ENCODE measurements at regions not wholly inside any gene's neighbourhood (a gene's known extent, or its start where the extent isn't known, plus 50 kb on each side); places are given as distances from the start of the nearest gene placed in this dataset.

DNA sequence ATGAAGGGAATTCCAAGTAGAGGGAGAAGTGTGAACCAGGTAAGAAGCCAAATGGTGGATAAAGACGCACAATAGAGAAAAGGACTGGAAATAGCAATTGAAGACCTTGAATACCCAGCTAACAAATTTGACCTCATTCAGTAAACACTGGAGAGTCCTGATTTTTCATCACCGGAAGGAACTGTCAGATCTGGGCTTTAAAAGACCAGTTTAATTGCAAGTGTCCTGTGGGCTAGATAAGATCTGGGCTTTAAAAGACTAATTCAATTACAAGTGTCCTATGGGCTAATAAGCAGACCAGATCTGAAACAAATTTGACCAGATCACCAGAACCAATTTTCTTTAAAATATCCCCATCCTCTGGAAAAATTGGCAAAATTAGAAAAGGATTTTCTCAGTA, 380.0 kb downstream of the ACTL7B start:
- TF ChIP-seq, protein P1, sequence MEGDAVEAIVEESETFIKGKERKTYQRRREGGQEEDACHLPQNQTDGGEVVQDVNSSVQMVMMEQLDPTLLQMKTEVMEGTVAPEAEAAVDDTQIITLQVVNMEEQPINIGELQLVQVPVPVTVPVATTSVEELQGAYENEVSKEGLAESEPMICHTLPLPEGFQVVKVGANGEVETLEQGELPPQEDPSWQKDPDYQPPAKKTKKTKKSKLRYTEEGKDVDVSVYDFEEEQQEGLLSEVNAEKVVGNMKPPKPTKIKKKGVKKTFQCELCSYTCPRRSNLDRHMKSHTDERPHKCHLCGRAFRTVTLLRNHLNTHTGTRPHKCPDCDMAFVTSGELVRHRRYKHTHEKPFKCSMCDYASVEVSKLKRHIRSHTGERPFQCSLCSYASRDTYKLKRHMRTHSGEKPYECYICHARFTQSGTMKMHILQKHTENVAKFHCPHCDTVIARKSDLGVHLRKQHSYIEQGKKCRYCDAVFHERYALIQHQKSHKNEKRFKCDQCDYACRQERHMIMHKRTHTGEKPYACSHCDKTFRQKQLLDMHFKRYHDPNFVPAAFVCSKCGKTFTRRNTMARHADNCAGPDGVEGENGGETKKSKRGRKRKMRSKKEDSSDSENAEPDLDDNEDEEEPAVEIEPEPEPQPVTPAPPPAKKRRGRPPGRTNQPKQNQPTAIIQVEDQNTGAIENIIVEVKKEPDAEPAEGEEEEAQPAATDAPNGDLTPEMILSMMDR (IDR thresholded peaks at IDR 0.05) = no peak
- no peak for TF ChIP-seq EZH2 (IDR thresholded peaks at IDR 0.05; ENCODE audit: borderline replicate concordance, insufficient read depth, low read depth, low read length, poor library complexity, severe bottlenecking)

Data from B cell (primary cell).